GM20000 (cell line): ENCODE measurements at regions not wholly inside any gene's neighbourhood (a gene's known extent, or its start where the extent isn't known, plus 50 kb on each side); places are given as distances from the start of the nearest gene placed in this dataset.

Source experiments
- DNase-seq: peaks from one replicate; pipeline ENCODE4 v3.0.0; 2012; ENCODE audit warnings: low spot score
- TF ChIP-seq, protein P1 (sequence below): IDR thresholded peaks from 2 replicates; pipeline ENCODE4 v1.5.1; 2012; ENCODE audit warnings: mild to moderate bottlenecking, control low read depth; ENCODE audit errors: extremely low read depth, missing control alignments

DNA sequence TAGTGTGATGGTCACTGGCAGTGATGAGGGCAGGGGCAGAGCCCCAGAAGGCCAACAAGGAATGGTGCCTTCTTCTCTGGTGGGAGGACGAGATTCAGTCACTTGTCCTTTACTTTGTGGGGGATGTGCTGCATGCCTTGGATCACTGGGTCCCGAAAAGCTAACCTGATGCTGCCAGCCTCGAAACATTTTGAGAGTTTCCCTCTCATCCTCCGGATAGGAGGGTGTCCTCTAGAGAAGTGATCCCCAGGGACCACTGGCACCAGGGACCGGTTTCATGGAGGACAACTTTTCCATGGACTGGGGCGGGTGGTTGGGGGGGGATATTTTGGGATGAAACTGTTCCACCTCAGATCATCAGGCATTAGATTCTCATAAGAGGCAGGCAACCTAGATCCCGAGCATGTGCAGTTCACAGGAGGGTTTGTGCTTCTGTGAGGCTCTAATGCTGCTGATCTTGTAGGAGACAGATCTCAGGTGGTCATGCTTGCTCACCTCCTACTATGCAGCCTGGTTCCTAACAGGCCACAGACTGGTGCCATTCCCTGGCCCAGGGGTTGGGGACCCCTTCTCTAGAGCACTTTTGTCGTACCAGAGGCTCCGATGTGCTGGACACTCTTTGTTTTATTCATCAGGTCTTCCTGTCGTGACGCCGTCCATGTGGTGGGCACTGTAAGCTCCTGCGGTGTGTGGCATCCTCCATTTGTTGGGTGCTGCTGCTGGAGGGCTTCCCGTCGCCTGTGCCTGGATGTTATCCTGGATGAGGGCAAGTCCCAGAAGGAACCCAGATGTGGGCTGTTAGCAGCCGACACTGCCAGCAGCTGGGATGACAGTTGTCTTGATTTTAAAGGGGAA lies 68.5 kb upstream of the HDAC4 start:
- TF ChIP-seq, protein P1, sequence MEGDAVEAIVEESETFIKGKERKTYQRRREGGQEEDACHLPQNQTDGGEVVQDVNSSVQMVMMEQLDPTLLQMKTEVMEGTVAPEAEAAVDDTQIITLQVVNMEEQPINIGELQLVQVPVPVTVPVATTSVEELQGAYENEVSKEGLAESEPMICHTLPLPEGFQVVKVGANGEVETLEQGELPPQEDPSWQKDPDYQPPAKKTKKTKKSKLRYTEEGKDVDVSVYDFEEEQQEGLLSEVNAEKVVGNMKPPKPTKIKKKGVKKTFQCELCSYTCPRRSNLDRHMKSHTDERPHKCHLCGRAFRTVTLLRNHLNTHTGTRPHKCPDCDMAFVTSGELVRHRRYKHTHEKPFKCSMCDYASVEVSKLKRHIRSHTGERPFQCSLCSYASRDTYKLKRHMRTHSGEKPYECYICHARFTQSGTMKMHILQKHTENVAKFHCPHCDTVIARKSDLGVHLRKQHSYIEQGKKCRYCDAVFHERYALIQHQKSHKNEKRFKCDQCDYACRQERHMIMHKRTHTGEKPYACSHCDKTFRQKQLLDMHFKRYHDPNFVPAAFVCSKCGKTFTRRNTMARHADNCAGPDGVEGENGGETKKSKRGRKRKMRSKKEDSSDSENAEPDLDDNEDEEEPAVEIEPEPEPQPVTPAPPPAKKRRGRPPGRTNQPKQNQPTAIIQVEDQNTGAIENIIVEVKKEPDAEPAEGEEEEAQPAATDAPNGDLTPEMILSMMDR = no peak
- DNase-seq = no peak

DNA sequence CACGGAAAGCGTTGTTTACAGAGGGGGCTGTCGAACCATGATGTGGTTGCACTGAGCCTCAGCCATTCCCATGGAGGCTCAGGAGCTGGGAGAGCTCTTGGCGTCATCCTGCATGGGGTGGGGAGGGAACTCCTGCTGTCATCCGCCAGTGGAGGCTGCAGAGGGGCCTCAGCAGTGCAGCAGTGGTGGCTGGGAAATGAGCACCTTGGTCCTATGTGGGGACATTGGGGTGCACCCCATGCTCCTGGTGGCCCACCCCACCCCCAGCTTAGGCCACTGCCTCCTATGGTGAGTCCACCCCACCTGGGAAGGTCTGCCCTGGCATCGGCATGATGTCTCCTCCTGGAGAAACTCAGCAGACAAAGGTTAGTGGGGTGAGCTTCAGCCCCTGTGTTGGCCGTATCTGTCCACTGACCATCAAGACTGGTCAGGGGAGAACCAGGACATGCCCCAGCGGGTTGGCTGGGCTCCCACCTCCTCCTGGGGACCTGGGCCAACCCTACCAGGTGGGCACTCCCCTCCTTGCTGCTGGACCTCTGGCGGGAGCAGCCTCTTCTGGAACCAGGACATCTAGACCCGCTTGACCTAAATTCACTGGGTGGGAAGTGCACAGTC lies 67.8 kb upstream of the HDAC4 start:
- TF ChIP-seq, protein P1 = no peak
- no peak for DNase-seq

DNA sequence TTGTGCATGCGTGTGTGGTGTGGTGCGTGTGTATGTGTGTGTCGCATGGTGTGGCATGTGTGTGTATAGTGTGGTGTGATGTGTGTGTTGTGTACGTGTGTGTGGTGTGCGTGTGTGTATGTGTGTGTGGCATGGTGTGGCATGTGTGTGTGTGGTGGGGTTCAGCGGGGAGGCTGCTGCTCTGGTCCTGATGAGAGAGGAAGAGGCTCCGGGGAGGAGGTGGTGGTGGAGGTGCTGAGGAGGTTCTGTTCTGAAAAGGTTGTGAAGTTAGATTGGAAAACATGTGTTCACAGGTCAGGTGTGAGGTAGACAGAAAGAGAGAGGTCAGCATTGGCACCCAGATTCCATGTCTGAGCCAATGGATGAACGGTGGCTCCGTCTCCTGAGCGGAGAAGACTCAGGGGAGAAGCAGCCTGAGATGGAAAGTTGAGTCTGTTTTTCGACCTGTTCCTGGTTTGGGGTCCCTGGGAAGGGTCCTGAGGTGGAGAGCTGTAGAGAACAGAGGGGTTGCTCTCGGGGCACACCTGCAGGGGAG lies 67.2 kb upstream of the HDAC4 start:
- TF ChIP-seq, protein P1 = no peak
- DNase-seq = no peak

DNA sequence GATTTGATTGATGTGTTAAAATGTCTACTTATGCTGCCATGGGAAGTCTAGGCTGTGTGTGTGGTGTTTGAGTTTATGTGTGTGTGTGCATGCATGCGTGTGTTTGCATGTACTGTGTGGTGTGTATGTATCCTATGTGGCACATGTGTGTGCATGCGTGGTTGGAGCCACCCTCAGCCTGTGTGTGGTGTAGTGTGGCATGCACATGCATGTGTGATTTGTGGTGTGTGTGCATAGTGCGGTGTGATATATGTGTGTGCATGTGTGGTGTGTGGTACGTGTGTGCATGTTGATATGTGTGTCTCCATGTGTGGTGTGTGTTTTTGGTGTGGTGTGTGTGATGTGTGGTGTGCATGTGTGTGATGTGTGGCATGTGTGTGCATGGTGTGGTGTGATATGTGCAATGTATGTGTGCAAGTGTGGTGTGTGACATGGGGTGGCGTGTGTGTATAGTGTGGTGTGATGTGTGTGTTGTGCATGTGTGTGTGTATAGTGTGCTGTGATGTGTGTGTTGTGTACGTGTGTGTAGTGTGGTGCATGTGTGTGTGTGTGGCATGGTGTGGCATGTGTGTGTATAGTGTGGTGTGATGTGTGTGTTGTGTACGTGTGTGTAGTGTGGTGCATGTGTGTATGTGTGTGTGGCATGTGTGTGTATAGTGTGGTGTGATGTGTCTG lies 66.6 kb upstream of the HDAC4 start:
- no peak for DNase-seq
- TF ChIP-seq, protein P1 = no peak

DNA sequence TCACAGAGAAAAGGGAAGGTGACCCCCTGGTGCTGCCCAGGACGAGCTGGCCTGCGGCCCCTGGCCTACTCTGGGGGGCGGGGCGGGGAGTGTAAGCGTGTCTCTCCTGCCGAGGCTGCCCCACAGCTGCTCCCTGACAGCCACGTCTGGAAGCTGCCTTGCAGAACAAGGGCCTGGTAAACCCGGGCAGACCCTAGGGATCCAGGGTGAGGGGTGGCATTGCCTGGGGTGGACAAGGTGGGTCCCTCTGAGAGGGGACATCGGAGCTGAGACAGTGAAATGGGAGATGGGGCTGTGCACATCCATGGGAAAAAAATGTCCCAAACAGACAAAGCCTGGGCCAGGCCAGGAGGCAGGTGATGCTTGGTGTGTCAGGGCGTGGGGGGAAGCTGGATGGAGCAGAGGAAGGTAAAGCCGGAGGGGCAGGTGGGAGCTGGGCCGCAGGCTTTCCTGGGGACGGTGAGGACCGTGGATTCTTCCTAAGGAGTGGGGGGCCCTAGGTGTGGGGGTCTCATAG lies 66.0 kb upstream of the HDAC4 start:
- DNase-seq = no peak

DNA sequence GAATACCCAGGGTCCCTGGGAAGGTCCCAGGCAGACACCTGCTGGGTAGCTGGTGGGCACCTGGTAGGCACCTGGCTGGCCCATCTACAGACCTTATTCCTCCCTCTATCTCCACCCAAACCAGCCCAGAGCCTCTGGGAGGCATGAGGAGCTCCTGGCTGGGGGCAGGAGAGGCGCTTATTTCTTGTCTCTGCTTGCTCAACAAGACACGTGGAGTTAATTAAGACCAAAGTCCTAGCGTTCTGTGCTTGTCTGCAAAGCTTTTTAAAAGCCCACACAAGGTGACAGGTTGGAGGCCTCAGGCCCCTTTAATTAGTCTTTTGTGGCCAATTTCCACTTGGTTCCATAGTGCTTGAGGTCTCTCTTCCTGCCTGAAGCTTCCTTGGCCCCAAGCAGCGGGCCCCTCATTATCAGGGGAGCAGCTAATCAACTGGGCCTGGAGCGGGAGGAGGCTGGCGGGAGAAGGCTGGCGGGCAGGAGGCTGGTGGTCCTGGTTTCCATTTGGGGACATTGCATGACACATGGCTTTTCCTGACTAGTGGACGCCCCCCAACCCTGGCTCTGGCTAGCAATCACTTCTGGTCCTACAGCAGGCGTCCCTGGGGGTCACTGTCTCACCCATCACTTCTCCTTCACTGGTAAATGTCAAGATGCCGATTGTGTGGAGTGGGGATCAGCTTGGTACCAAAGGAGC lies 65.4 kb upstream of the HDAC4 start:
- TF ChIP-seq, protein P1 = no peak
- no peak for DNase-seq

More for the DNA sequence above, 66.0 kb upstream of the HDAC4 start:
- TF ChIP-seq, protein P1 = no peak
